ENCODE measurements at regions not wholly inside any gene's neighbourhood (a gene's known extent, or its start where the extent isn't known, plus 50 kb on each side); places are given as distances from the start of the nearest gene placed in this dataset.

- H3K36me3 ChIP-seq (ENCODE audit: insufficient read depth): no peaks in the 10 kb centered on the region; the same call in 1 of the 2 replicates
- H3K4me2 ChIP-seq: no peak overlapping the region
- Mint-ChIP-seq H3K36me3 (ENCODE audit: low read depth) (peaks cover 23% of the 10 kb centered on the region), H3K4me1 (no peaks in the 10 kb centered on the region), H3K27me3 (ENCODE audit: insufficient read depth, low read depth, poor library complexity) (peaks cover 4% of the 10 kb centered on the region), H3K27ac (no peak overlapping the region), H3K4me3 (no peak overlapping the region), H3K9me3 (peaks cover 79% of the 10 kb centered on the region)
- H3K9me2 ChIP-seq (ENCODE audit: insufficient read depth): no peaks in the 10 kb centered on the region
- no peak for ATAC-seq
- H3K4me1 ChIP-seq (ENCODE audit: insufficient read depth): no peaks in the 10 kb centered on the region
- H3K79me2 ChIP-seq (replicated peaks; ENCODE audit: insufficient read depth): no peaks in the 10 kb centered on the region
- DNase-seq (ENCODE audit: low spot score): no peak
- no peaks in the 10 kb centered on the region for H4K20me1 ChIP-seq (replicated peaks; ENCODE audit: insufficient read depth)
- TF ChIP-seq POLR2AphosphoS5 (IDR thresholded peaks at IDR 0.05; ENCODE audit: low read depth) (no peak), ZNF114 (CRISPR knock-in tag; IDR thresholded peaks at IDR 0.05) (no peak), STAT1 (IDR thresholded peaks at IDR 0.05; ENCODE audit: unreplicated experiment) (no peak), REST (IDR thresholded peaks at IDR 0.05; ENCODE audit: unreplicated experiment) (no peak), ZNF462 (CRISPR knock-in tag; IDR thresholded peaks at IDR 0.05) (no peak), ETS1 (IDR thresholded peaks at IDR 0.05) (no peak)
- H3F3A ChIP-seq (replicated peaks; ENCODE audit: low read depth): no peaks in the 10 kb centered on the region
- H3K4me3 ChIP-seq: no peak overlapping the region
- no peak overlapping the region for H3K27ac ChIP-seq (ENCODE audit: low read depth)
- no peaks in the 10 kb centered on the region for H3K27me3 ChIP-seq (ENCODE audit: insufficient read depth)
- no peak overlapping the region for H2AFZ ChIP-seq
Measured at GRCh38 chr22:47307822-47308221, 545.4 kb downstream of the TBC1D22A start.

Measured in GM23338 (cell line).